RKO (cell line): ENCODE measurements at regions not wholly inside any gene's neighbourhood (a gene's known extent, or its start where the extent isn't known, plus 50 kb on each side); places are given as distances from the start of the nearest gene placed in this dataset.
"Not testable (repeated sequence)": the region's sequence is repeated elsewhere in the genome, so short reads cannot be mapped to it uniquely, and the experiment has no call there.

Experiments
- DNase-seq: peaks from one replicate; pipeline ENCODE4 v3.0.0-alpha.2; 2016; ENCODE audit warnings: low spot score

DNA sequence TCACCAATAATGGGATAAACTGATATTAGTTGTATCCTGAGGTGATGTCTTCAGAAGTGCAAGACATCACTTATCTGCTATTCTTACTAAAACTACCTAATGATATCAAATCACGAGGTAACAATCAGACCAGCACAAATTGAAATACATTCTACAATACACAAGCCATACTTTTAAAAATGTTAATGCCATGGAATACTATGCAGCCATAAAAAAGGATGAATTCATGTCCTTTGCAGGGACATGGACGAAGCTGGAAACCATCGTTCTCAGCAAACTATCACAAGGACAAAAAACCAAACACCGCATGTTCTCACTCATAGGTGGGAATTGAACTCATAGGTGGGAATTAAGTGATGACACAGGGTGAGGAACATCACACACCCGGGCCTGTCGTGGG is 129.3 kb downstream of the SST start:
- no peak for DNase-seq

DNA sequence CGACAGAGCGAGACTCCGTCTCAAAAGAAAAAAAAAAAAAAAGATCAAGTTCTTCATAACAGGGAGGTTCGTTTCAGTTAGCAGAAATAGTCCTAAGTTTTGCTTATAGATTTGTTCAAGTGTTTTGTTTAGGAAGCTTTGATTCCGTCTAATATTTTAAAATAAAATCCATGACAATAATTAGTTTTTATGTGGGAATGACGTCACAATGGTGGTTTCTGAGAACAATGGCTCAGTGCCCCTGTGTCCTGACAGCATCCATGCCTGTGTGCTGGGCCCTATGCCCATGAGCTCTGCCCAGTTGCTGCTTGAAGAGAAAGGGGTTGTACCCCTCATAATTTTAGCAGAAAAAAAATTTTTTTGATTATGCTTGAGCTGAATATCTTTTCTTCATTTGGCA is 134.0 kb downstream of the SST start:
- DNase-seq: no peak

DNA sequence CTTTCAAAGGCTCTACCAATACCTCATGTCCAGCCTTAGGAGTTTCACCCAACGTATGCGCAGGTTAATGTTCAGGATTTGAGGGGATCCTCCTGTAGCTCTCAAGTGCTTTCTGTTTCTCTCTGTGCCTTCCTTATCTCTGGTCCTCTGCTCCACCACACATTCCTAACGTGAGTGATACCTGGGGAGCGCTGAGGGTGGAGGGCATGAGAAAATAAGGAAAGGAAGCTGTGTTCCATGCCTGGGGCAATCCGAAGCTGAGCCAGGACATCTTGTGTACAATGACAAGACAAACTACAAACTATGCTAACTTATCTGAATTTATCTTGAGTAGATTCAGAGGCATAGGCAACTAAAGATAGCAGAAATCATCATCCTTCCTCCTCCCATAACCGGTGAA is 136.4 kb downstream of the SST start:
- DNase-seq: no peak

DNA sequence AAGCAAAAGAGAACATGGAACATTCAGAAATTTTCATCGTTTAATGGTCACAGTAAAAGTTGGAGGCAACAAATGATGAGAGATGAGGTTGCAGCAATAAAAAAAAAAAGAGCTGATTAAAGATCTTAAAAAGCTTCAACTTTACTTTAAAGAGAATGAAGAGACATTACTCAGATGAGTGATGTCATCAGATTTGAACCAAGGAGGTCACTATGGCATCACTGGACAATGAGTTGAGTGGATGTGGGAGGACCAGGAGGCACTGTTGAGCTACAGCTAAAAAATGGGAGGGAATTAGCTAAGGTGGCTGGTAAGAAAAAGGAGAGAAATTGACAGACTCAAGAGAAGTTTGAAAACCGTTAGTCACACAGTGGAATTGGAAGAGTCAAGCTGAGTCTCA is 138.4 kb downstream of the SST start:
- DNase-seq: no peak

DNA sequence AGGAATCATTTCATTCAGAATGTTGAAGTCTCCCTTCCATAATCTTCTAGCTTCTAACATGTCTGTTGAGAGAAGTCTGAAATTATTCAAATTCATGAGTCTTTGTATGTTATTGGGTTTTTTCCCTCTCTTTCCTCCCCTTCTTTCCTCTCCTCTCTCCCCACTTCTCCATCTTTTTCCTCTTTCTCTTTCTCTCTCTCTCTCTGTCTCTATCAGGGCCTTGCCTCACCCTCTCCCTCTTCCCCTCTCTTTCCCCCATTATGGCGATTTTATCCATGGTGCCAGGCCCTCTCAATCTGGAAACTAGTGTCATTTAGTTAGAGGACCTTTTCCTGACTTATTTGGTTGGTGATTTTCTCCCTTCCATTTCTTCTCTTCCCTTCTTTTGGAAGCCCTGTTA is 147.3 kb downstream of the SST start:
- no peak for DNase-seq

DNA sequence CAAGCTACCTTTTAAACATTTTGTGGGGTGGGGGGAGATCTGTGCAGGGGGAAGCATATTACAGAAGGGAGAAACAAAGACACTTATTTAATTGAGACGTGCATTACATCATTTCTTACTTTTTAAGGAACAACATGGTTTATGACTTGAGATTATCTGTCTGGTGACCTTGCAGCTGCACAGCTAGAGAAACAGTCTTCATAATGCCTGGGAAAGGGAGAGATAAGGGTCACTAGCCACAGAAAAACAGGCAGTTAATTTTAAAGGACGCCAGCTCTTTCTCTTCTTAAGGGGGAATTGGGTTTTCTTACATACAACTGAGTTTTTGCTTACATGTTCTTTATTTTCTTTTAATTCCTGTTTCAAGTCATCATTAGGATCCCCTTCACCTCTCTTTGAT is 147.9 kb downstream of the SST start:
- DNase-seq: no peak

DNA sequence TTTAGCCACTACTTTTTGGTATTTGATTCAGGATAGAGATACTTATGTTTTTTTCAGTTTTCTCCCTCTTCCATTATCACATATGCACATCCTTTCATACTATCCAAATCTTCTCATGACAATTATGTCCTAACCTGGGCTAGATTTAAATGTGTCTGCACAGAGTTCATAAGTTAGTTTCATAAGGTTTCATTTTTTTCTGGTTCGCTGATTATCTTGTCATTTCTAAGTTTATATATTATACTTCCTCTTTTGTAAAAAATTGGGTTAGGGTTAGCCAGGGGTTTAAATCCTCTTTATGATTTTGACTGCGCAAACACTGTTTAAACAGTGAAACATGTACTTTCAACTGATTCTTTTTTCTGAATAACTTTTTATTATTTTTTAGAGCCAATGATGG is 148.6 kb downstream of the SST start:
- no peak for DNase-seq

DNA sequence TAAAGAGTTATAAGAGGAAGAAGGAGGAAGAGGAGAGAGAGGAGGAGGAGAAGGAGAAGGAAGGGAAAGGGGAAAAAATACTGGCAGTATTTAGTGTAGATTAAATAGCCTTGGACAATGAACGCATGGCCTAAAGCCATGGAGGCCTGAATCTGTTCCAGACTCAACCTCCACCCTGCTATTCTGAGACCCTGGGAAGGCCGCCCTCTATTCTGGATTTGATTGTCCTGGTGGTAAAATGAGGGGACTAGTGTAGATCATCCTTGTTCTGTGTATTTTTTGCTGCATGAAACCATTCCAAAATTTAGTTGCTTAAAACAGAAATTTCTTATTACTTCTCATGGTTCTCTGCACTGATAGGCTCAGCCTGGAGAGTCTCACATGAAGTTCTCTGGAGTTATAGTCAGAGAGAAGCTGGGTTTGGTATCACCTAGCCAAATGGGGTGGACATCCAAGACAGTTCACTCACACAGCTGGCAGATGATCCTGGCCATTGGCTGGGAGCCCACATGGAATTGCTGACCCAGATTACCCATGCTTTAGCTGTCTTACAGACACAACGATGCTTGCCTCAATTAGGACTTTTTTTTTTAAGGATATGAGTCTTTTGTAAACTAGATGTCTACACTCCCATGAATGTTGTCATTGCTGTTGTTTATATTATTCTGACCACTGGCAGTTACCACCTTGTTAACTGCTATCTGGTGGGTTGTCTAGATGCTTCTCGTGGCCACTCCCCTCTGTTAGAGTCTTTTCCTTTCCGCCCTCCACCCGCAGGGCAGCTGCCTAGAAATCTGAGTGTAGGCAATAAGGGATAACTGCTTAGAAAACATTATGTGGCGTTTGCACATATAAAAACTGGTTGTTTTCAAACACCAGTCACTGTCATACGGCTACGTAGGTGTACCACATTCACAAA is 149.9 kb downstream of the SST start:
- DNase-seq: no peak

DNA sequence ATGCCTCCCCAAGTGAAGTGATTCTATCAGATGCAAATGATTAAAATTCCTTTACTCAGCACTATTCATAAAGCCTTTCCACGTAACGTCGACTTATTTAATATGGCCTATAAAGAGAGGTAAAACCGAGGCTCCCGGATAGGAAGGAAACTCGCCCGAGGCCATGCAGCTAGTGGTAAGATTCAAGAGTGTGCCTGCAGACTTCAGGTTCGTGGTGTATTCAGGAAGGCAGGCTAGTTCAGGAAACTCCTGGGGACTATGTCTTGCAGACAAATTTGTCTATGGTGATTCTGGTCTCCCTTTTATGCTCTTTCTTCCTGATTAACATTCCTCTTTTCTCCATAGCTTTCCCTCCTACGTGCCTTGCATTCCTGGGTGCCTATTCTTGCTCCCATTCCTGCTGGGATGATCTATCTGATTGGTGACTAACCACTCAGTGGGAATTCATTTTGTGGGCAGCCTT is 150.7 kb downstream of the SST start:
- no peak for DNase-seq

DNA sequence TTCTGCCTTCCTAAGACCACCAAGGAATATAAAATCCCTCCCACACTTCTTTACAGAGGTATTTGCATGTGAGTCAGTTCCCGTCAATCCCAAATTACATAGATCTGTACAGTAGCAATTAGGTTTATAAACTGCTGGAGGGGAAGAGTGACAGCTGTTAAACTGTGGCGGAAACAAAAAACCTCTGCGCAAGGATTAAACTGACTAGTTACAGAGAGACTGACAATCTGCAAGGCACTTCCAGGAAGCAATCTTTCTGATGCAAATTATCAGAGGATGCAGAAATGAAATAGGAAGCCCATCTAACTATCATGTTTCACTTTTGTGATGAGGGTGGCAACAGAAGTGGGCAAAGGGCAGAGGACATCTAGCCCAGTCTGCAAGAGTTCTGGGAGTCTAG is 150.4 kb downstream of the RTP4 start:
- no peak for DNase-seq

DNA sequence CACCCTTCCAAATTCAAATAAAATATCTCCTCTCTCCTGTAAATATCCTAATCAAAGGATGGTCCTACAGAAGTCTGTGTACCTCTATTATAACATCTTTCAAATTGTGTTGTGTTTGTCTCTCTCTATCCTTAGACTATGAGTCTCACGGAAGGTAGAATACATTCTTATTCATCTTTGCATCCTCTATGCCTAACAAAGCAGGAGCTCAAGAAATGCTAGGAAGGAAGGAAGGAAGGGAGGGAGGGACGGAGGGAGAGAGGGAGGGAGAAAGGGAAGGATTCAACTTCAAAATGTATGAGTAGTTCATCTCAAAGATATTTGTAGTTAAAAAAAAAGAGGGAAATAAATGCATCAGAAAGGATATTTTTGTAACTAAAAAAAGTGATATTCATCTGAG is 150.0 kb downstream of the RTP4 start:
- no peak for DNase-seq

DNA sequence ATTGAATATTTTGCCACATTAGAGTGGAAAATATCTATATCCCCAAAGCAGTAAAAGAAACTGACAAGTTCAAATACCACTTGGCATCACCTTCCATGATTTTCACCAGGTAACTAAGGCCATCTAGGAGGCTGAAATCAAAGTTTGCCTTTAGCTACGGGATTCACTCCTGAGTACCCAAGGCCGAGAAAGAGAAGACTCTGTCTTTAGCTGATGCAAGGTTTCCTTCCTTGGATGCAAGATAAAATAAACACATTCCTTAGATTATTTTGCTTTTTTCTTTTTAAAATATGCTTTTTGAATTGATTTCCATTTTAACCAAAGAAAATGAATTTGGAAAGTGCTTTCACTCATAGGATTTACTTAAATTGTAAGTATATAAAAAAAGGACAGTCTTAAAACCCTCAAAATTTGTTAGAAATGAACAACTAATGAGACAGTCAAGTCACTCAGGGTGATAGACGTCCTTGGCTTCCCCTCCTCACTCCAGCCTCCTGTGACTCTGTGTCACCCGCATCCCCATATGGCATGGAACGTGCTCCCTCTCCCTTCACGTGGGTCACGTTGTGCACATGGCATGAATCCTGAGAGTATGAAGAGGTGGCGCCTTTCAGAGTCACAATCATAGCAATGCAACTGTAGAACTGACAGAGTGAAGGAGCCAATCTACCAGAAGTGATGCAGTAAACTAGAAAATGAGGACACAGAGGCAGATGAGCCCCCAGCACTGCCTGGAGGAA is 148.4 kb downstream of the RTP4 start:
- DNase-seq: no peak

DNA sequence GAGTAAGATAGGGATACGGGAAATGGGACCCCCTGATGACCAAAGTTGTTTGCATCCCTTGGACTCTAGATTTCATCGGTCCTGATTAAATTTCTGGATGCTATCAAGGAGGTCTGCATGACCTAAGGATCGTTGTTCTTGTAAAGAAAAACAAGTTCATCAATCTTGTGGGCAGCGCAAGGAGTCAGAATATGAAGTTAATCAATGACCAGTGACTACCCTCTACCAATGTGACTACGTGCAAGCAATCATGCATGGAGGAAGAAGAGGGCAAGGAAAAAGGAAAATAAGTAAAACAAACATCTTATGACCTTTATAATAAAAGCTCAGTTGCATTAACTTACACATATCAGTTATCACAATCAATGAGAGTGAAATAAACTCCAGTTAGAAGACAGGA is 139.7 kb downstream of the RTP4 start:
- DNase-seq: no peak

DNA sequence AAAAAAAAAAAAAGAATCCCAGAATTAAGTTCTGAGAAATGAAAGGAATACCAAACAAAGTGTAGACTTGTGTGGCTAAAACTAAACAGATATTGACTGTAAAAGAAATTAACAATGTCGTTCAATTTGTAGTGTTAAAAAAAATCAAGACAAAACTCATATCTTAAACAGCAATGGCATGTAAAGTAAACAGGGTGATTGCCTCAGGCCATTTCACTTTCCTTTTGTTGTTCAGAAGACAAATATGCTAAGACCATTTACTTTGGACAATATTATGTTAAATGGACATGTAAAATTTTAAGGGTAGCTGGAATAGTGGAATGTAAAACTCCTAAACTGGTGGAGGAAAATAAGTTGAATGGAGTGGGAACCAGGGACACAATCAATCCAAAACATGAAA is 139.1 kb downstream of the RTP4 start:
- DNase-seq: no peak

DNA sequence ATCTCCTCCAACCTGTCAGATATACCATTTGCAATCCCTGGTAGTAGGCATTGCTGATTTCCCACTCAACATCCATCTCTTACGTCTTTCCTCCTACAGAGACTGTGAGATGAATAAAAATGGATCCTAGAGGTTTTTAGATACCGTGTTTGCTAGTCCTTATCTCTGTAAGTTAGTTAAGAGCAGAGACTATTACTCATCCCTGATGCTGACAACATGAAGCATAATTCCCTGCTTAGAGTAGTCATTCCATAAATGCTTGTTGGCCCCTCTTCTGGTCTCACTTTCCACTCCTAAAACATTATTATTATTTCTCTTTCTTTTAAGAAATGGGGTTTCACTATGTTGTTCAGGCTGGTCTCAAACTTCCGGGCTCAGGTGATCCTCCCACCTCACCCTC is 136.2 kb downstream of the RTP4 start:
- DNase-seq: no peak

DNA sequence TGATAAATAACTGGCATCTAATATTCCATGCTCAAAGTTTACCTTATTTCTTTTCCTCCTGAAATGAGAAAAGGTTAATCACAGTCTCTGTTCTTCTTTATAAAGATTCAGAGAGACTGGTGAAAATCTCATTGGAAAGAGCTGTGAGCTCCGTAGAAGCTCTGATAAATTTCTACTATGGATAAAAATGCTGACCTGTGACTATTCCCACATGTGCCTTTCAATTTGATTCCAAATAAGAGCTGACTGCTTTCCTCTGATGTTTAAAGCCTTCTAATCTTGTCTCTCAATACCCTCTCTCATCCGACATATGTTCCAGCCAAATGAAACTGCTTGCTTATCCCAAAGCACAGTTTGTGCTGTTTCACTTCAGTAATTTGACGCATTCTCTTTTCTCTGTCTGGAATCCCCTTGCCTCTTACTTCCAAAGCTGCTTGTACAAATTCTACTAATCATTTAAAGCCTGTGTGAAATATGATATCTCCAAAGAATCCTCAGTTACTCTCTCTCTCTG is 130.1 kb downstream of the RTP4 start:
- DNase-seq: no peak

DNA sequence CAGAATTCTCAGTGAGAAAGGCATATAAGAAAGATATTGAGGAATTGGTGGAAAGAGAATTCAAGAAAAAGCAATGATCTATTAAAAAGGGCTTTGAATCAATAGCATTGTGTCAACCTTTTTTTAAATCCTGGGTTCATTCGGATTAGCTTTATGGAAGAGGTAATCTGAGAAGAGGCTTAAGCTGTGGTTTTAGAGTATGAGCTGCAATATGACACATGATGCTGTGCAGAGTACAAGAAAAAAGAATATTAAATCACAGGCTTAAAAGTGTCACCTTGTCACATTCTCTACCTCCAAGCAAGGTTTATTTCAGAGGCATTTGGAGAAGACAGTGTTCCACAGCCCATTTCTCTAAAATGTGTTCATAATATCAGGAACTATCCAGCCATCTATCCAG is 128.9 kb downstream of the RTP4 start:
- DNase-seq: no peak

DNA sequence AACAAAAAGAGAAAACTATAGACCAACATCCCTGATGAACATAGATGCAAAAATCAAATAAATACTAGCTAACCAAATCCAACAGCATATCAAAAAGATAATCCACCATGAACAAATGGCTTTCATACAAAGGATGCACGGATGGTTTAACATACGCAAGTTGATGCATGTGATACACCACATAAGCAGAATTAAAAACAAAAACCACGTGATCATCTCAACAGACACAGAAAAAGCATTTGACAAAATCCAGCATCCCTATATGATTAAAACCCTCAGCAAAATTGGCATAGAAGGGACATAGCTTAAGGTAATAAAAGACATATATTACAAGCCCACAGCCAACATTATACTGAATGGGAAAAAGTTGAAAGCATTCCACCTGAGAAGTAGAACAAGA is 125.9 kb downstream of the RTP4 start:
- DNase-seq: not testable (repeated sequence)

DNA sequence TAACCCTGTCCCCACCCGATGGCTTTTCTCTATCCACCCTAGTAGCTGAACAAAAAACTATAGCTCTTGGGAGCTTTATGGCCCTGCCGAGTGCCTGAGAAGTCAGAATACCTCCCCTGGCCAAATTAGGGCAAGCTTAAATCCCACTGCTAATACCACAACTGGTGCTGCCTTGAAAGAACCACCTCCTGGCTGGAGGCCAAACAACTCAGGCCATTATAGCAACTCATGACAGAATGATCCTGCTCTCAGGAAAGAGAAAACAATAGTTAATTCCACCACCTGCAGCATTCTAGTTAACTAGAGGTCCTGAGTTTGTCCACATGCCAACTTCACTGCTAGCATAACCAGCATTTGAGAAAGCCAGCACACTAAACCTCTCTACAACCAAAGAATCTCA is 123.2 kb downstream of the RTP4 start:
- DNase-seq: no peak

DNA sequence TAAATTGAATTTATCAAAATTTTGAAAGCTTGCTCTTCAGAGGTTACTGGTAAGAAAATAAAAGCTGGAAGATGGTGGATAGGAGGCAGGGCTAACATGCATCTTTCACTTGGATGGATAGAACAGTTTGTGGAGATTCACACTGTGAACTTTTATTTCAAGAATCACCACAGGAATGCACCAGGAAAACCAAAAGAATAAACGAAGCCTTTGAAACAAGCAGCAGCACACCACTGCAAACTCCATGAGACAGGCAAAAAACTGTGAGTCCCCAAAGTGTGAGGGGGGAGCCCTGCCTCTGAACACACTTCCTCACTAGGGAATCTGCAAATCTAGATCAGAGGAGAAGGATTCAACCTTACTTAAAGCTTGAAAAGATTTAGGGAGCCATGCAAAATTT is 122.2 kb downstream of the RTP4 start:
- DNase-seq: no peak

DNA sequence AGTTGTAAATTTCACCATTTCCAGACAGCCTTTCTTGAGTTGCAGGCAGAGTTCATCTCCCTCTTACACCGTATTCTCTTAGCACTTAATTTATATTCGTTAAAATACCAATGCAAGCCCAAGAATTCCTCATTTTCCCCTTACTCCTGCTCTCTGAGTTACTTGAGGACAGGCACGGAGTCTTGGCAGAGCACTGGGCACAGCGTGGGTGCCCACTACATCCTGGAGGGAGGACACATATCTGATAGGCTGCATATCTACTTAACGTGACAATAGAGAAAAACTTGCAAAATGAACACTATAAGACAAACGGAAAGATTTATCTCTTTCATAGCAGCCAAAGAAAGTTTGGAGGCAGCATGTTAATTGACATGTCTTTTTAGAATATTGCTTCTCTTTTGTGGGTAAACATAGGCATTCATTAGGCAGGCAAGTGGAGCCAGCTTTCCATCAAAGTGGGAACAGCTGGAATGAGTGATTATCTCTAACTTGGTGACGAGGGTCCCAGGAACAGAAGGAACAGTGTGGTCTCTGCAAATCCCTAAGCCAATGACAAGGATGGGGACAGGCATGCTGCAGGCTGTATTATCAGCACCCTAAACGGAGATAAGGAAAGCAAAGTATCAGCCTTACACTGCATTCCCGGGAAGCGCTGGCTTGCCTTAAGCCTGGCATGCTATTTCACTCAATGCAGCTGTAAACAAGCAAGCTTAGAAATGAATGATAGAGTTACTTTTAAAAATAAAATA is 116.5 kb downstream of the RTP4 start:
- DNase-seq: no peak

DNA sequence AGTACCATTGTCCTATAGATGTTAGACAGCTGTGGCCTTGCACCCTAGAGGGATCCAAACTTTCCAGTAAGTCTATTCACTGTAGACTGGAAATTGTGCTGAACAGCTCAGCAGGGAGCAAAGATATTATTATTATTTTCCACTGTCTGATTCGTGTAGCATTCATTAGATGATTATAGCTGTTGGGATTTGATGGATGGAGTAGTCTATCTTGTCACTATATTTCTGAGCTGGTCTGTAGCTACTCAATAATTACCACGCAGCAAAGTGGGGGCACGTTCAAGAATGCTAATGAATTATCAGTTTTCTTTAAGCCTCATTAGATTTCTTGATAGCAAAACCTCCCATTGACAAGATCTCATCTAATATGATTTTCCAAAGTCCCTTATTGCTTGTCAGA is 113.2 kb downstream of the RTP4 start:
- no peak for DNase-seq

DNA sequence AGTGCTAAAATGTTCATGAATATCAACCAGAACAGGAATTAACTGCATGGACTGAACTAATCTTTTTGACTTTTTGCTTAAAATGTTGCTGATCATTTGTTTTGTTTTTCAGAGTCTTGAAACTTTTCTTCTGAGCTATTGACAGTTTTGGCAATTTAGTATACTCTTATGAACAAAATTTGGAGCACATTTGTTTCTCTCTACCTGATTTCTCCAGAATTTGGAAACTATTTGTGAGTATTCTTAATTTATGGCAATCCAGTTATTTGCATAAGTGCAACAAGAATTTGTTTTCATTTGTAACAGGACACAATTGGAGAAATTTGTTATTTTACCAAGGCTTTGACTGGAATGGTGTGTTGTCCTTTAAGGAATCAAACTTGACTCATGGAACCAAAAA is 107.4 kb downstream of the RTP4 start:
- DNase-seq: not testable (repeated sequence)
